Endothelial cell (in vitro differentiated cells): ENCODE measurements at regions not wholly inside any gene's neighbourhood (a gene's known extent, or its start where the extent isn't known, plus 50 kb on each side); places are given as distances from the start of the nearest gene placed in this dataset.

ENCODE experiments used
- DNase-seq: peaks from one replicate; pipeline ENCODE4 v3.0.0; 2021; ENCODE audit warnings: low spot score
- H3K27ac Mint-ChIP-seq: one replicate; pipeline ENCODE4 v1.8.0; 2021; ENCODE audit warnings: mixed read lengths, inconsistent platforms; ENCODE audit not compliant: unreplicated experiment
- H3K27me3 Mint-ChIP-seq: one replicate; pipeline ENCODE4 v1.8.0; 2021; ENCODE audit warnings: mild to moderate bottlenecking, moderate library complexity, mixed read lengths, inconsistent platforms; ENCODE audit not compliant: unreplicated experiment
- H3K36me3 Mint-ChIP-seq: one replicate; pipeline ENCODE4 v1.8.0; 2021; ENCODE audit warnings: mild to moderate bottlenecking, low read depth, mixed read lengths, inconsistent platforms; ENCODE audit not compliant: unreplicated experiment
- H3K4me1 Mint-ChIP-seq: one replicate; pipeline ENCODE4 v1.8.0; 2021; ENCODE audit warnings: mild to moderate bottlenecking, mixed read lengths, inconsistent platforms; ENCODE audit not compliant: unreplicated experiment
- H3K4me3 Mint-ChIP-seq: one replicate; pipeline ENCODE4 v1.8.0; 2021; ENCODE audit warnings: mild to moderate bottlenecking, mixed read lengths, inconsistent platforms; ENCODE audit not compliant: unreplicated experiment
- H3K9me3 Mint-ChIP-seq: one replicate; pipeline ENCODE4 v1.8.0; 2021; ENCODE audit warnings: mixed read lengths, inconsistent platforms; ENCODE audit not compliant: unreplicated experiment
- TF ChIP-seq, protein P1 (sequence below): fragments of 200-600 bp; sonication (generic); IDR thresholded peaks from one replicate; pipeline ENCODE4 v1.5.0; 2021; ENCODE audit warnings: antibody characterized with exemption; ENCODE audit not compliant: unreplicated experiment

DNA sequence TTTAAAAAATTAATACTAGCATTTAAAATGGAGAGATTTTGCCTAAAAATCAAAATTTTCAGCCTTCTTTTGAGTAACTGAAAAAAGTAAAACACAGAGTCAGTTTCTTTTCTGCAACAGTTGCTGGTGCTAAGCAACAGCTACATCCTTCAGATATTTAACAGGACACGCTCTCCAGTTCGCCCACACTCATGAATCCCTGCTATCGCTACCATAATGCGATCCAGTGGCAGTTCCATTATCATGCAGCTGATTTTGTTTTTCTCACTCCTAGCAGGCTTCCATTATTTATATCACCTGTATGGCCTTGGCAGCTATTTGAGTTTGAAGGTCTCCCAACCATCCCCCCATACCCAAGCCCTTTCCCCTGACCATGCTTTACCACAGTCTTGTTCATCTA is 93.1 kb upstream of the NCKAP5 start:
- H3K27ac Mint-ChIP-seq = no peak overlapping the region

DNA sequence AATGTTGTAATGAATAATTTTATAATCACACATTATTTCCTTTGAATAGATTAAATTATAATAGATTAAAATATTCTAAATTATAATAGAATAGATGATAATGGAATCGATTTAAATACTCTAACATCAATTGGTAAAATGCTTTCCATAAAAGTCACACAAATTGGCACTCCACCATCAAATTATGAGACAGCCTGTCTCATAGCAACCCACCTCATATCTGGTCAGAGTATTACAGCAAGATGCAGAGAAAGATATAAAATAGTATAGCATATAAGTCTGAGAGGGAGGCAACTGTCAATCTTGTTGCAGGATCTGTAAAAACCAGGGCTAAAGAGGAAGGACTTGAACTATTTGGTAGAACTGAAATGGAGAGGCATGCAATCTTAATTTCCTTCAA is 98.4 kb upstream of the NCKAP5 start:
- no peak overlapping the region for H3K4me3 Mint-ChIP-seq
- no peaks in the 10 kb centered on the region for H3K27me3 Mint-ChIP-seq
- no peaks in the 10 kb centered on the region for H3K9me3 Mint-ChIP-seq

More for the DNA sequence above, 93.1 kb upstream of the NCKAP5 start:
- Mint-ChIP-seq H3K4me3 (no peak overlapping the region), H3K36me3 (no peaks in the 10 kb centered on the region), H3K4me1 (peaks cover 5% of the 10 kb centered on the region), H3K27me3 (no peaks in the 10 kb centered on the region), H3K9me3 (no peaks in the 10 kb centered on the region)
- no peak for DNase-seq
- TF ChIP-seq, protein P1, sequence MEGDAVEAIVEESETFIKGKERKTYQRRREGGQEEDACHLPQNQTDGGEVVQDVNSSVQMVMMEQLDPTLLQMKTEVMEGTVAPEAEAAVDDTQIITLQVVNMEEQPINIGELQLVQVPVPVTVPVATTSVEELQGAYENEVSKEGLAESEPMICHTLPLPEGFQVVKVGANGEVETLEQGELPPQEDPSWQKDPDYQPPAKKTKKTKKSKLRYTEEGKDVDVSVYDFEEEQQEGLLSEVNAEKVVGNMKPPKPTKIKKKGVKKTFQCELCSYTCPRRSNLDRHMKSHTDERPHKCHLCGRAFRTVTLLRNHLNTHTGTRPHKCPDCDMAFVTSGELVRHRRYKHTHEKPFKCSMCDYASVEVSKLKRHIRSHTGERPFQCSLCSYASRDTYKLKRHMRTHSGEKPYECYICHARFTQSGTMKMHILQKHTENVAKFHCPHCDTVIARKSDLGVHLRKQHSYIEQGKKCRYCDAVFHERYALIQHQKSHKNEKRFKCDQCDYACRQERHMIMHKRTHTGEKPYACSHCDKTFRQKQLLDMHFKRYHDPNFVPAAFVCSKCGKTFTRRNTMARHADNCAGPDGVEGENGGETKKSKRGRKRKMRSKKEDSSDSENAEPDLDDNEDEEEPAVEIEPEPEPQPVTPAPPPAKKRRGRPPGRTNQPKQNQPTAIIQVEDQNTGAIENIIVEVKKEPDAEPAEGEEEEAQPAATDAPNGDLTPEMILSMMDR = no peak

DNA sequence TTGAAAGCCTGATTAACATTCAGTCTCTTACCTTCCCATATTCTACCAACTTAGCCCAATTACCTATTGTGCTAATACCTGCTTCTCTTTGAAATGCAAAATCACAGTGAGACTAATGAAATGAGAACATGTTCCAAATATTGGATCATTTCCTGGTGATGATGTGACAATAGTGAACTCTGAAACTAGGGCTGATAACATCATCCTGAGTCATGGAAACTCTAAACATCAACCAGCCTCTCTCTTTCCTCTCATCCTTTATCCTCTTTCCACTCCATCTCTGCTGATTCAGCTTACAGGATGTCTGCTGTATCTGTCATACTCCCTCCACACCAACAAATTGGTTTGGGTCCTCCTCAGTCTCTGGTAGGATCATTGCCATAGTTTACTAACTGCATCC is 98.8 kb upstream of the NCKAP5 start:
- no peaks in the 10 kb centered on the region for H3K36me3 Mint-ChIP-seq
- no peak overlapping the region for H3K27ac Mint-ChIP-seq
- H3K9me3 Mint-ChIP-seq = no peaks in the 10 kb centered on the region
- H3K4me1 Mint-ChIP-seq = peaks cover 2% of the 10 kb centered on the region
- no peak overlapping the region for H3K4me3 Mint-ChIP-seq
- no peaks in the 10 kb centered on the region for H3K27me3 Mint-ChIP-seq
- TF ChIP-seq, protein P1 = no peak
- no peak for DNase-seq

More for the DNA sequence above, 98.4 kb upstream of the NCKAP5 start:
- no peak for DNase-seq
- Mint-ChIP-seq H3K4me1 (peaks cover 2% of the 10 kb centered on the region), H3K27ac (no peak overlapping the region), H3K36me3 (no peaks in the 10 kb centered on the region)
- TF ChIP-seq, protein P1 = no peak

DNA sequence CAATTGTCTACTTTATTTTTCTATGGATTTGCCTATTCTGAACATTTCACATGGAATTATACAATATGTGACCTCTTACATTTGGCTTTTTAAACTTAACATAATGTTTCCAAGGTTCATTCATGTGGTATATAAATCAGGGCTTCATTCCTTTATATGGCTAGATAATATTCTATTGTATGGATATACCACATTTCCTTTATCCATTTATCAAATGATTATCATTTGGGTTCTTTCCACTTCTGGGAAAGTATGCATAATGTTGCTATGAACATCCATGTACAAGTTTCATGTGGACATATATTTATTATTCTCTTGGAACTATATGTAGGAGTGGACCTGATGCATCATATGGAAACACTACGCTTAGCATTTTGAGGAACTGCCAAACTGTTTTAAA is 99.7 kb upstream of the NCKAP5 start:
- Mint-ChIP-seq H3K36me3 (no peaks in the 10 kb centered on the region), H3K4me1 (peaks cover 2% of the 10 kb centered on the region), H3K9me3 (no peaks in the 10 kb centered on the region)

DNA sequence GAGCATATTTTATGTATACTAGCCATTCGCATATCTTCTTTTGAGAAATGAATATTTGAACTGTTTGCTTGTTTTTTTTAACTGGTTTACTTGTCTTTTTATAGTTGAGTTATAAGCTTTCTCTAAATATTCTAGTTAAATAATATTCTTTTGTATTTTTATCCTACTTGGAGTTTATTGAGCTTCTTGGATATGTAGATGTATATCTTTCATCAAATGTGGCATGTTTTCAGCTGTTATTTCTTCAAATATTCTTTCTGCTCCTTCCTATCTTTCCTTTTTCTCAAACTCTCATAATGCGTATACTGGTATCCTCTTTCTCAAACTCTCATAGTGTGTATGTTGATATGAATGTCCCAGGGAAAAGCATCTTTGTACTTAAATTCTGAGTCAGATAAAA is 100.3 kb upstream of the NCKAP5 start:
- Mint-ChIP-seq H3K9me3 (no peaks in the 10 kb centered on the region), H3K36me3 (no peaks in the 10 kb centered on the region), H3K27ac (no peak overlapping the region), H3K4me1 (peaks cover 2% of the 10 kb centered on the region), H3K4me3 (no peak overlapping the region), H3K27me3 (no peaks in the 10 kb centered on the region)
- DNase-seq = no peak
- TF ChIP-seq, protein P1 = no peak

More for the DNA sequence above, 99.7 kb upstream of the NCKAP5 start:
- no peak for DNase-seq
- TF ChIP-seq, protein P1 = no peak
- Mint-ChIP-seq H3K27me3 (no peaks in the 10 kb centered on the region), H3K4me3 (no peak overlapping the region), H3K27ac (no peak overlapping the region)
